GM13976 (cell line): ENCODE measurements at regions not wholly inside any gene's neighbourhood (a gene's known extent, or its start where the extent isn't known, plus 50 kb on each side); places are given as distances from the start of the nearest gene placed in this dataset.
"Not testable (repeated sequence)": the region's sequence is repeated elsewhere in the genome, so short reads cannot be mapped to it uniquely, and the experiment has no call there.

Experiments used
- DNase-seq: peaks from one replicate; pipeline ENCODE4 v3.0.0; 2012; ENCODE audit warnings: low spot score
- CTCF ChIP-seq: IDR thresholded peaks from 2 replicates; pipeline ENCODE4 v1.5.1; 2012; ENCODE audit warnings: borderline replicate concordance, mild to moderate bottlenecking; ENCODE audit not compliant: insufficient read depth; ENCODE audit errors: extremely low read depth, missing control alignments, control extremely low read depth
- in situ Hi-C: fragments of 300-500 bp; cut with MboI; formaldehyde crosslinking; loops from one replicate; pipeline ENCODE4 v1.12.0; 2022; ENCODE audit warnings: low sequenced_read_pairs, mixed read lengths, inconsistent platforms; ENCODE audit not compliant: unreplicated experiment

- in situ Hi-C loops, result no loop called here
- TF ChIP-seq CTCF, result no peak
- no peak for DNase-seq
Observed at GRCh38 chr10:125407557-125407956, 247.2 kb upstream of the CTBP2 start.

DNA sequence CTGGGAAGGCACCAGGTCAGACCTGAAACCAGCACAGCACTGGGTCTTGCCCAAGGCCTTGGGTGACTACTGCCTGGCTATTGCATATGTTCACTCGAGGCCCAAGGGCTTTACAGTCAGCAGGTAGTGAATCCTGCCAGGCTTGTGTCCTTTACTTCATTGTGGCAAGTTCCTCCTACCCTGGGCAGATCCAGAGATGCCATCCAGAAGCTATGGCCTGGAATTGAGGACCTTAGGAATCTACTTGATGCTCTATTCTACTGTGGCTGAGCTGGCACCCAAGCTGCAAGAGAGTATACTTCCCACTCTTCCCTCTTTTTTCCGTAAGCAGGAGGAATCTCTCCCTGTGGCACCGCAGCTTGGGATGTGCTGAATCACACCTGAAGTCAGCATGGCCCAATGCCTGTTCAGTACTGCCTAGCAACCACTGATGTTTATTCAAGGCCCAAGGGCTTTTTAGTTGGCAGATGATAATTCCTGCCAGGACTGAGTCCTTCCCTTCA, 246.7 kb upstream of the CTBP2 start:
- no peak for TF ChIP-seq CTCF

GRCh38 chr10:125404902-125405301, 244.5 kb upstream of the CTBP2 start:
- DNase-seq, in situ Hi-C loops: not testable (repeated sequence)

More for the DNA sequence above, 246.7 kb upstream of the CTBP2 start:
- no peak for DNase-seq
- in situ Hi-C loops, result no loop called here

- no peak for DNase-seq
- TF ChIP-seq CTCF, result no peak
- in situ Hi-C loops, result no loop called here
Observed at GRCh38 chr10:125401462-125401861, 241.1 kb upstream of the CTBP2 start.

DNA sequence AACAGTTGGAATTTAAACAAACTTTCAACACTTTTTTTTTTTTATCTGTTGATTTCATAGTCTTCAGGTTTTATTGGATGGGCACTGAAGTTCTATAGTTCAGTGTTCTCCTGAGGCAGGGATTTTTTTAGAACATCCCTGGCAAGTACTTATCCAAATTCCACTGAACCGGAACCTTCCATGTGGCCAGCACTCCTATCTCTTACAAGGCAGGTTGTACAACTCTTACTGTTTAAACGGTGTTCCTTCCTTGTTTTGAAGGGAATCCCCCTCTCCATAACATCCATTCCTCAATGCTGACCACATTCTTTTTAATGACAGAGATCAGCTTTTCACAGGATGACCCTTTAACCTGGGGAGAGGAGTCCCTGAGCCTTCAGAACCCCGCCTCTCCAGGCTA, 238.9 kb upstream of the CTBP2 start:
- no peak for DNase-seq
- TF ChIP-seq CTCF, result no peak
- in situ Hi-C loops, result no loop called here

DNA sequence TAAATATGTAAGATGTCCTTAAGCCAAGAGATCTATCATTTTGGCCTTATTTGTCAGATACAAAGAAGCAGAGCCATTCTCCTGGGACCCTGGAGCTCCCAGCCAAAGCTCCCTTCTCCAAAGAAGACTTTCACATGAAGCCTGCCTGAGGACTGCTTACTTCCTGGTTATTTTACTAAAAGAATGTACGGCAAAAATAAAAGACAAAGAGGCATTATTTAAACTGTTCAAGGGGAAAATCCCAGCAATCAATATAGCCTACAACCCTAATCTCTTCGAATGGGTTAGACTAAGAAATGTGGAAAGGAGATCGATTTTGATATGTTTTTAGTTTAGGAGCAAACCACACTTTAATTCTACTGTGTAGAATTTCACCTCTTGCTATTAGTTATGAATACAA, 237.9 kb upstream of the CTBP2 start:
- in situ Hi-C loops, result no loop called here
- no peak for TF ChIP-seq CTCF
- no peak for DNase-seq

- in situ Hi-C loops, result no loop called here
Observed at GRCh38 chr10:125397608-125398007, 237.2 kb upstream of the CTBP2 start.

More at GRCh38 chr10:125397608-125398007, 237.2 kb upstream of the CTBP2 start:
- no peak for DNase-seq
- no peak for TF ChIP-seq CTCF
